ENCODE measurements at regions not wholly inside any gene's neighbourhood (a gene's known extent, or its start where the extent isn't known, plus 50 kb on each side); places are given as distances from the start of the nearest gene placed in this dataset.
"Not testable (repeated sequence)": the region's sequence is repeated elsewhere in the genome, so short reads cannot be mapped to it uniquely, and the experiment has no call there.

- H3K27ac Mint-ChIP-seq; H3K9me3 Mint-ChIP-seq; ATAC-seq (ENCODE audit: low read depth); H3K36me3 Mint-ChIP-seq (ENCODE audit: low read depth); CTCF ChIA-PET; H3K4me3 Mint-ChIP-seq; DNase-seq; POLR2A ChIA-PET; H3K4me1 Mint-ChIP-seq: not testable (repeated sequence)
- peaks cover 26% of the 10 kb centered on the region for H3K27me3 Mint-ChIP-seq
- intact Hi-C loops (cut with micrococcal nuclease): loop anchor here (5.0 kb wide), 1 partner anchor 662 kb away; no protein-coding TSS in a partner anchor
Measured at GRCh38 chr15:28789401-28790114, 58.9 kb downstream of the GOLGA6L7 start.

GRCh38 chr15:28788649-28789400, 59.6 kb downstream of the GOLGA6L7 start:
- H3K27me3 Mint-ChIP-seq: peaks cover 26% of the 10 kb centered on the region
- DNase-seq; H3K27ac Mint-ChIP-seq; H3K36me3 Mint-ChIP-seq (ENCODE audit: low read depth); intact Hi-C loops (cut with micrococcal nuclease); H3K4me1 Mint-ChIP-seq; POLR2A ChIA-PET; H3K9me3 Mint-ChIP-seq; CTCF ChIA-PET; H3K4me3 Mint-ChIP-seq: not testable (repeated sequence)
- peak; percentile 42 for ATAC-seq (ENCODE audit: low read depth)

GRCh38 chr15:28788176-28788575, 60.3 kb downstream of the GOLGA6L7 start:
- DNase-seq; POLR2A ChIA-PET; CTCF ChIA-PET; H3K9me3 Mint-ChIP-seq; H3K27ac Mint-ChIP-seq; ATAC-seq (ENCODE audit: low read depth); H3K4me1 Mint-ChIP-seq; H3K4me3 Mint-ChIP-seq; H3K36me3 Mint-ChIP-seq (ENCODE audit: low read depth); intact Hi-C loops (cut with micrococcal nuclease): not testable (repeated sequence)
- H3K27me3 Mint-ChIP-seq: peaks cover 24% of the 10 kb centered on the region

GRCh38 chr15:28786521-28786920, 61.9 kb downstream of the GOLGA6L7 start:
- peaks cover 17% of the 10 kb centered on the region for H3K27me3 Mint-ChIP-seq
- ChIA-PET POLR2A (no interaction called here), CTCF (no interaction called here)
- ATAC-seq (ENCODE audit: low read depth) (no peak), DNase-seq (no peak)
- H3K27ac Mint-ChIP-seq: no peak overlapping the region
- no peaks in the 10 kb centered on the region for H3K9me3 Mint-ChIP-seq
- H3K4me3 Mint-ChIP-seq: no peak overlapping the region
- H3K4me1 Mint-ChIP-seq: peaks cover 2% of the 10 kb centered on the region
- TF ChIP-seq CTCF (IDR thresholded peaks at IDR 0.05): no peak
- H3K36me3 Mint-ChIP-seq (ENCODE audit: low read depth): no peaks in the 10 kb centered on the region
- intact Hi-C loops (cut with micrococcal nuclease): no loop called here

GRCh38 chr15:28784347-28785163, 63.9 kb downstream of the GOLGA6L7 start:
- intact Hi-C loops (cut with micrococcal nuclease); H3K27ac Mint-ChIP-seq; H3K4me1 Mint-ChIP-seq; POLR2A ChIA-PET; H3K4me3 Mint-ChIP-seq; H3K36me3 Mint-ChIP-seq (ENCODE audit: low read depth); CTCF ChIA-PET; DNase-seq; H3K9me3 Mint-ChIP-seq; ATAC-seq (ENCODE audit: low read depth): not testable (repeated sequence)
- peaks cover 14% of the 10 kb centered on the region for H3K27me3 Mint-ChIP-seq

- intact Hi-C loops (cut with micrococcal nuclease): no loop called here
- POLR2A ChIA-PET: no interaction called here
Measured at GRCh38 chr15:28783873-28784272, 64.6 kb downstream of the GOLGA6L7 start.

More at GRCh38 chr15:28783873-28784272, 64.6 kb downstream of the GOLGA6L7 start:
- Mint-ChIP-seq H3K27me3 (peaks cover 11% of the 10 kb centered on the region), H3K27ac (no peak overlapping the region), H3K4me3 (no peak overlapping the region), H3K4me1 (peaks cover 2% of the 10 kb centered on the region), H3K36me3 (ENCODE audit: low read depth) (no peaks in the 10 kb centered on the region), H3K9me3 (no peaks in the 10 kb centered on the region)
- CTCF ChIA-PET: no interaction called here
- ATAC-seq (ENCODE audit: low read depth) (no peak), DNase-seq (no peak)
- no peak for TF ChIP-seq CTCF (IDR thresholded peaks at IDR 0.05)
